Mesothelial cell of epicardium (in vitro differentiated cells): ENCODE measurements at regions not wholly inside any gene's neighbourhood (a gene's known extent, or its start where the extent isn't known, plus 50 kb on each side); places are given as distances from the start of the nearest gene placed in this dataset.

Experiments used
- DNase-seq, 2 experiments: peaks; one replicate each; pipeline ENCODE4 v3.0.0; 2021; ENCODE audit warnings: low spot score in 2 of 2; ENCODE audit not compliant: unreplicated experiment in 2 of 2
- H3K27ac Mint-ChIP-seq: 2 replicates; pipeline ENCODE4 v1.8.0; 2021; ENCODE audit warnings: mixed read lengths
- H3K27me3 Mint-ChIP-seq: 2 replicates; pipeline ENCODE4 v1.8.0; 2021; ENCODE audit warnings: low read depth, mixed read lengths
- H3K36me3 Mint-ChIP-seq: 2 replicates; pipeline ENCODE4 v1.8.0; 2021; ENCODE audit warnings: mixed read lengths
- H3K4me1 Mint-ChIP-seq: 2 replicates; pipeline ENCODE4 v1.8.0; 2021; ENCODE audit warnings: mixed read lengths
- H3K4me3 Mint-ChIP-seq: 2 replicates; pipeline ENCODE4 v1.8.0; 2021; ENCODE audit warnings: mild to moderate bottlenecking, moderate library complexity, mixed read lengths
- H3K9me3 Mint-ChIP-seq: 2 replicates; pipeline ENCODE4 v1.8.0; 2021; ENCODE audit warnings: mixed read lengths
- TF ChIP-seq, protein P1 (sequence below): fragments of 200-600 bp; sonication (generic); IDR thresholded peaks from one replicate; pipeline ENCODE4 v1.5.0; 2021; ENCODE audit warnings: antibody characterized with exemption; ENCODE audit not compliant: unreplicated experiment

DNA sequence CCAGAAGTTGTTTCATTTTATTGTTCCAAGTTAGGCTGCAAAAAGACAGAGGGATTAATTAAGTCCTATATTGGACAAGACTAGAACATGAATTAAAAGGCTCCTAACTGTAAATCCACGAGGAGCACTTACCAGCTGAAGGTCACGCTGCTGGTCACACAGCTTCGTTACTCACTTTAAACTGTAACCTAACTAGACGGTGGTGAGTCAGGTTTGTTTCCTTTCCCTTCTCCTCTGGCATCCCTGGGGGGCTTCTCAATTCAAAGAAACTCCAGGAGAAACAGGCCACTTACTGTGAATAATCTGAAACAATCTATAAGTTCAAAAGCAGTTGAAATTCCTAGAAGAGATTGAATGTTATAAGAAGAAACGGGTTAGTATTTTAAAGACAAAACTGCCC is 331.4 kb downstream of the BCAT1 start:
- no peak overlapping the region for H3K4me3 Mint-ChIP-seq
- TF ChIP-seq, protein P1, sequence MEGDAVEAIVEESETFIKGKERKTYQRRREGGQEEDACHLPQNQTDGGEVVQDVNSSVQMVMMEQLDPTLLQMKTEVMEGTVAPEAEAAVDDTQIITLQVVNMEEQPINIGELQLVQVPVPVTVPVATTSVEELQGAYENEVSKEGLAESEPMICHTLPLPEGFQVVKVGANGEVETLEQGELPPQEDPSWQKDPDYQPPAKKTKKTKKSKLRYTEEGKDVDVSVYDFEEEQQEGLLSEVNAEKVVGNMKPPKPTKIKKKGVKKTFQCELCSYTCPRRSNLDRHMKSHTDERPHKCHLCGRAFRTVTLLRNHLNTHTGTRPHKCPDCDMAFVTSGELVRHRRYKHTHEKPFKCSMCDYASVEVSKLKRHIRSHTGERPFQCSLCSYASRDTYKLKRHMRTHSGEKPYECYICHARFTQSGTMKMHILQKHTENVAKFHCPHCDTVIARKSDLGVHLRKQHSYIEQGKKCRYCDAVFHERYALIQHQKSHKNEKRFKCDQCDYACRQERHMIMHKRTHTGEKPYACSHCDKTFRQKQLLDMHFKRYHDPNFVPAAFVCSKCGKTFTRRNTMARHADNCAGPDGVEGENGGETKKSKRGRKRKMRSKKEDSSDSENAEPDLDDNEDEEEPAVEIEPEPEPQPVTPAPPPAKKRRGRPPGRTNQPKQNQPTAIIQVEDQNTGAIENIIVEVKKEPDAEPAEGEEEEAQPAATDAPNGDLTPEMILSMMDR = no peak
- no peak overlapping the region for H3K27ac Mint-ChIP-seq
- no peaks in the 10 kb centered on the region for H3K27me3 Mint-ChIP-seq
- peaks cover 6% of the 10 kb centered on the region for H3K9me3 Mint-ChIP-seq
- no peaks in the 10 kb centered on the region for H3K36me3 Mint-ChIP-seq
- DNase-seq = no peak
- H3K4me1 Mint-ChIP-seq = no peaks in the 10 kb centered on the region

DNA sequence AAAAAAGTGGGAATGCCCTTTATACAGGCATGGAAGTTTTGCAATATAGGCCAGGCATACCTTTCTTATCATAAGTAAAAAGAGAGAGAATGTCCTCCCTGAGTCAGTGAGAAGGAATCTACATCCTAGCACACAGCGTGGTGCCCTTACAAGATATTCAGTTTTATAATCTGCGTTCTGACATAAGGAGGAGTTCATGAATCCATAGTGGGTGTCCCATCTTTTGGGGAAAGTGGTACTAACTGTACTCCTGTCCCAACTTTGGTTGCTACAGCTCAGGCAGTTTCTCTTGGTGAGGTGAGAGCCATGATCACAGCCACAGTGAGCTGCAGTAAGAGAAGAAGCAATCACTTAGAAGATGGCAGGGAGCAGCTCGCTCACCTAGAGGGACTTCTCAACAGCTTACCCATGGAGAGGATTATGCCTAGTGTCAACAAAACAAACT is 332.9 kb downstream of the BCAT1 start:
- peaks cover 7% of the 10 kb centered on the region for H3K9me3 Mint-ChIP-seq
- TF ChIP-seq, protein P1 = no peak
- H3K4me3 Mint-ChIP-seq = no peak overlapping the region
- H3K27me3 Mint-ChIP-seq = no peaks in the 10 kb centered on the region
- no peak overlapping the region for H3K27ac Mint-ChIP-seq
- no peaks in the 10 kb centered on the region for H3K4me1 Mint-ChIP-seq
- DNase-seq = no peak
- H3K36me3 Mint-ChIP-seq = no peaks in the 10 kb centered on the region

DNA sequence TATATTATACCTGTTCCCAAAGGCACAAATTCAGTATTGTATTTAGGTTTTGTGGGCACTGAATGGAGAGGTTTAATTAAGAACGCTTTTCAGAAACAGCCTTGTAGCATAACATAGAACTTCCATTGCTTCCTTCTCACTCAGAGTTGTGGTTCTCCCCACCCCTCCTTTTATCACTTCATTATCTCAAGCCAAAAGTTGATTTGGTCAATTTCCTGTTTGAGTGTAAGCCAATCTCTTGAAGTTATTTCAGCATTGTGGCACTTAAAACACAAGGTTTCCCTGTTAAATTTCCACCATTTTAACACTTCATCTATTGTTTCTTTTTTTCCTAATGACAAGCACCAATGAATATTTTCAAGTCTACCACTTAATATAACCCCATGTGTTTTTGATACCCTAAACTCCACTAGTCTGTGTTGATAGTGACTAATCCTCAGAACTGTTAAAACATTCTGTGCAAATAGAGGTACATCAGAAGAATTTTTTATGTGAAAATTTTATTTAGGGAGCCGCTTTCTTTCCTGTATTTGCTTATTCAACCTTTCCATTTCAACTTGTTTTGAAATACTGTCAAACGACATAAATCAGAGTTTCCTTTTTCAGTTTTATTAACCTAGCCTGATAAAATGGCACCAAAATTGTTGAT is 340.1 kb downstream of the BCAT1 start:
- TF ChIP-seq, protein P1 = no peak
- Mint-ChIP-seq H3K27me3 (no peaks in the 10 kb centered on the region), H3K4me3 (no peak overlapping the region), H3K36me3 (no peaks in the 10 kb centered on the region), H3K9me3 (peaks cover 18% of the 10 kb centered on the region), H3K27ac (no peak overlapping the region), H3K4me1 (peaks cover 3% of the 10 kb centered on the region)
- DNase-seq = no peak

DNA sequence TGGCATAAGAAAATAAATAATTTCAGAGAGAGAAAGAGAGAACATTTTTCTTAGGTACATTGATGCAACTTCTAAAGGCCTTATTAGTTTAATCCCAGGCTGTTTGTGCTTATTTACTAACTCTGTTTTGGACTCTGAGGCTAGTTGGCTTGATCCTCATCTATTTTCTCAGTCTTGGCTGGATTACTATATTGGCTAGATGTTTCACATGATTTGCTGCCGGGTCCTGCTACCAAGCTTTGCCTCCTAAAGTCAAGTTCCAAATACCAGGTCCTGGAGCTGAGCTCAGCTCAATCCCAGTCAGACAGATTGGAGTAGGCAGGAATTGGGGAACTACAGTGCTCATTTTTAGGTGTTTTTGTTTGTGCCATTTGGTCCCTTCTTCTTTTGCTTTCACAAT is 340.8 kb downstream of the BCAT1 start:
- Mint-ChIP-seq H3K9me3 (peaks cover 18% of the 10 kb centered on the region), H3K27ac (no peak overlapping the region)
- TF ChIP-seq, protein P1 = no peak

DNA sequence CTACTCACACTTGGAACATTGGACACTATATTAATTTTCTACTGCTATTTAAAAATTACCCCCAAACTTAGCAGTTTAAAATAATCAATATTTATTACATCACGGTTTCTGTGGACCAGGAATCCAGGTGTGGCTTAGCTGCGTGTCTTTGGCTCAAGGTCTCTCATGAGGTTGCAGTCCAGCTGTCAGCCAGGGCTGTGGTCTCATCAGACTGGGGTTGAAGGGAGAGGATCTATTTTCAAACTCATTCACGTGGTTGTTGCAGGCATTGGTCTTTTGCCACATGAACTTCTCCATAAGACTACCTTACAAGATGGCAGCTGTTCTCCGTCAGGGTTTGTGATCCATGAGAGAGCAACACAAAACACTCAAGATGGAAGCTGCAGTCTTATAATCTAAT is 343.0 kb downstream of the BCAT1 start:
- peaks cover 6% of the 10 kb centered on the region for H3K4me1 Mint-ChIP-seq
- peaks cover 11% of the 10 kb centered on the region for H3K9me3 Mint-ChIP-seq
- no peak for DNase-seq
- H3K36me3 Mint-ChIP-seq = no peaks in the 10 kb centered on the region
- TF ChIP-seq, protein P1 = no peak
- H3K27ac Mint-ChIP-seq = no peak overlapping the region
- H3K27me3 Mint-ChIP-seq = no peaks in the 10 kb centered on the region
- H3K4me3 Mint-ChIP-seq = no peak overlapping the region

More for the DNA sequence above, 340.8 kb downstream of the BCAT1 start:
- no peak overlapping the region for H3K4me3 Mint-ChIP-seq
- H3K27me3 Mint-ChIP-seq = no peaks in the 10 kb centered on the region
- H3K4me1 Mint-ChIP-seq = peaks cover 3% of the 10 kb centered on the region
- DNase-seq = no peak
- no peaks in the 10 kb centered on the region for H3K36me3 Mint-ChIP-seq
